ENCODE measurements at regions not wholly inside any gene's neighbourhood (a gene's known extent, or its start where the extent isn't known, plus 50 kb on each side); places are given as distances from the start of the nearest gene placed in this dataset.

DNA sequence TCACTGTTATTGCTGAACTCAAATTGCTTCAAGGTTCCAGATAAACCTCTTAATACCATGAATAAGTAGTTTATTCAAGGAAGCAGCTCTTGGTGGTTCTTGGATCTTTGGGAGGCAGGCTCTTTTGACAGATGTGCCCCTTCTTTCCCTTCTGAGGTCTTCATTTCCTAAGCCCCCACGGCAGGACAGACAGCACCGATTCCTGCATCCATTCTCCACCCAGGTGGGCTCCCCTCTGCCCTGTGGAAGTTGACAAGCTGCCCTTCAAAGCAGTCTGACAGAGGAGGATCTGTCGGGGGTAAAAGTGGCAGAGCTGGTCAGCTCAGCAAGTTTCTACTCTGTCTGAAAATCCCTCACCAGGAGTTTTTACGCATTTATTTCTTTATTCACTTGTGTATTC lies 605.3 kb upstream of the B3GAT1 start:
- TF ChIP-seq POLR2A (IDR thresholded peaks at IDR 0.05) = no peak
- TF ChIP-seq, protein P1, sequence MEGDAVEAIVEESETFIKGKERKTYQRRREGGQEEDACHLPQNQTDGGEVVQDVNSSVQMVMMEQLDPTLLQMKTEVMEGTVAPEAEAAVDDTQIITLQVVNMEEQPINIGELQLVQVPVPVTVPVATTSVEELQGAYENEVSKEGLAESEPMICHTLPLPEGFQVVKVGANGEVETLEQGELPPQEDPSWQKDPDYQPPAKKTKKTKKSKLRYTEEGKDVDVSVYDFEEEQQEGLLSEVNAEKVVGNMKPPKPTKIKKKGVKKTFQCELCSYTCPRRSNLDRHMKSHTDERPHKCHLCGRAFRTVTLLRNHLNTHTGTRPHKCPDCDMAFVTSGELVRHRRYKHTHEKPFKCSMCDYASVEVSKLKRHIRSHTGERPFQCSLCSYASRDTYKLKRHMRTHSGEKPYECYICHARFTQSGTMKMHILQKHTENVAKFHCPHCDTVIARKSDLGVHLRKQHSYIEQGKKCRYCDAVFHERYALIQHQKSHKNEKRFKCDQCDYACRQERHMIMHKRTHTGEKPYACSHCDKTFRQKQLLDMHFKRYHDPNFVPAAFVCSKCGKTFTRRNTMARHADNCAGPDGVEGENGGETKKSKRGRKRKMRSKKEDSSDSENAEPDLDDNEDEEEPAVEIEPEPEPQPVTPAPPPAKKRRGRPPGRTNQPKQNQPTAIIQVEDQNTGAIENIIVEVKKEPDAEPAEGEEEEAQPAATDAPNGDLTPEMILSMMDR (IDR thresholded peaks at IDR 0.05) = no peak
